ENCODE measurements at regions not wholly inside any gene's neighbourhood (a gene's known extent, or its start where the extent isn't known, plus 50 kb on each side); places are given as distances from the start of the nearest gene placed in this dataset.
"Not testable (repeated sequence)": the region's sequence is repeated elsewhere in the genome, so short reads cannot be mapped to it uniquely, and the experiment has no call there.

DNA sequence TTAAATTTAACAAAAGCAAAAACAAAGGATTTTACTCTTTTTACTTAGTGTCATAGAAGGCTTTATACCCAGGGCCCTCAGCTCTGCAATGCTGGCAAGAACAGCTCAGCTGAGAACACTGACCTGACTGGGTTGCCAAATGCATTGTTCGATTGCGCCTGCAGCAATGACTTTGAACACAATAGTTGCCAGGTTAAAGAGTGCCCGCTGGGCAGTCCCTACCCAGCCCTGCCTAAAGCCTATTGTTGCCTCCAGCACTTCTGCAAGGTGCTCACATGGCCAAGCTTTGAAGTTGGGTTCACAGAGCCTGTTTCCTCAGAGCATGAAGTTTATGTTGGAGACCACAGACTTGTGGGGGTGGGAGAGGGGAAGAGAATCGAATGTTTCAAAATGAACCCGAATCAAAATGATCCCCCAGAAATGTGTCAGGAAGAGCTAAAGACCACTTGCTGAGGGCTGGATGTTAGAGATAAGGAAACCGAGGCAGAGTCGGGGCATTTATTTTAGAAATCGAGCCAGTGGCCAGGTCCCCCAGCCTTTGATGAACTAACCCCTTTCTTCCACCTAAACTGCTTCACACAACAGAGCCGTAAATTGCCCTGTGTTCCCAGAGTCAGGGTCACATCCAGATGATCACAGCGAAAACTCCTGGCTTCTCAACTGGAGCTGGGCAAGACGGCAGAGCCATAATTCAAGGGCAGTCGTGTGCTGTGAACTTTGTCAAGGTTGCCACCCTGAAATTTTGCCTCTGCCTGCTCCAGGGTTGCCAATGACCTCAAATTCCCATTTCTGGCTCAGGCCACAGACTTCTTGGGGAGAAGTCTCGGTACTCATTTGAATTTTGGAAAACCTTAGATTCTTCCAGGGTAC is 55.0 kb downstream of the FOXA2 start:
- DNase-seq (ENCODE audit: low read depth in 2 of 3, low spot score in 1 of 3) = no peak

DNA sequence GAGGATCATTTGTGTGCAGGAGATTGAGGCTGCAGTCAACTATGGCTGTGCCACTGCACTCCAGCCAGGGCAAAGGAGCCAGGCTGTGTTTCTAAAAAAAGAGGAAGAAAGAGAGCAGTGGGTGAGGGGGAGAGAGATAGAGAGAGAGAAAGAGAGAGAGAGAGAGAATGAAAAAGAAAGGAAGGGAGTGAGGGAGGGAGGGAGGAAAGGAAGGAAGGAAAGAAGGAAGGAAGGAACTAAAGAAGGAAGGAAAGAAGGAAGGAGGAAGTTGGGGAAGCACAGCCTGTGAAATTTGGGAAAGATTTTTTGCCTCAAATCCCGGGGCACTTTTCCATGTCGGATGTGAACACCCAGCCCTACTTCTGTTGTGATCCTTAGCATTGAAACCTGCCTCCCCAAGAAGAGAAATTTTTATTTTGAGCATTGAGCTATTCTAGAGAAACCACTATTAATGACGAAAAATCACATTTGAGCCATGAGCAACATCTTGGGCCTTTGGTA is 57.8 kb downstream of the FOXA2 start:
- no peak for DNase-seq (ENCODE audit: low read depth in 2 of 3, low spot score in 1 of 3)

DNA sequence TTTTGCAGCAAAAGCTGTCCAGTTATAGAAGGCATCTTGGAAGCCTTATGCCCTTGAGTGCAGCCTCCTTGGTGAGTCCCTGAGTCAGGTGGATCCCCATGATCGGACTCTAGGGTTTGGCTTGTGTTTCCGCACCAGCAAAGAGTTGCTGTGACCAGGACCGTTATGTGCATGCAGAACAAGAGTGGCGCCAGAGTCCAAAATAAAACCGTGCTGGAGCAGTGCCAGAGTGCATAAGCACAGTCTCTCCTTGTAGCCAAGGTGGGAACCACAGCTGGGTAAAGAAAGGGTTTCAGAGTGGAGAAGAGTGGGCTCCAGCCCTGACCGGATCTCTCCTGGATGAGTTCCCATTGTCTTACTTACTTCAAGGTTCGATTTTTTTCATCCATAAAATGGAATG is 58.6 kb downstream of the FOXA2 start:
- no peak for DNase-seq (ENCODE audit: low read depth in 2 of 3, low spot score in 1 of 3)

DNA sequence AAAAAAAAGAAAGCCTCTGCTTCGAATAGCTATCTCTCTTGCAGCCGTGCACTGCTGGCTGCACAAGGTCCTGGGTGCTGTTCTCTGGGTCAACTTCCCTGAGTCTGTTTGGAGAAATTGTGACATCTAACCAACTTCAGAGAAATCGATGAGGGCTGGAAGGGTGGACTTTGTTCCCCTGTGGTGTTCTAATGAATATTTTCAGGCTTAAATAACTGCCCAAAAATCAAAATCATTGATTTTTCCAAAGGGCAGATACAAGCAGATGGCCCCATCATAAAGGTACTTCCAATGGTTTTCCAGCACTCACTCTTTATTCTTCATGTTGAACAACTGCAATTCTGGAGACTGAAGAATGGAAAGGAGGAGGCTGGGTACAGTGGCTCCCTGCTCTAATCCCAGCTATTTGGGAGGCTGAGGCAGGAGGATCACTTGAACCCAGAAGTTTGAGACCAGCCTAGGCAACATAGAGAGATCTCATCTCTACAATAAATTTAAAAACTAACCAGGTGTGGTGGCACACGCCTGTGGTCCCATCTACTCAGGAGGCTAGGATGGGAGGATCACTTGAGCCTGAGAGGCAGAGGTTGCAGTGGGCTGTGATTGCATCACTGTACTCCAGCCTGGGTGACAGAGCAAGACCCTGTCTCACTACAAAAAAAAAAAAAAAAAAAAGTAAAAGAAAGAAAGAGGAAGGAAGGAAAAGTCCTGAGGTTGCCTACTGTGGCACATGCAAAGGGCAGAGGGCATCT is 59.1 kb downstream of the FOXA2 start:
- DNase-seq (ENCODE audit: low read depth in 2 of 3, low spot score in 1 of 3) = no peak

DNA sequence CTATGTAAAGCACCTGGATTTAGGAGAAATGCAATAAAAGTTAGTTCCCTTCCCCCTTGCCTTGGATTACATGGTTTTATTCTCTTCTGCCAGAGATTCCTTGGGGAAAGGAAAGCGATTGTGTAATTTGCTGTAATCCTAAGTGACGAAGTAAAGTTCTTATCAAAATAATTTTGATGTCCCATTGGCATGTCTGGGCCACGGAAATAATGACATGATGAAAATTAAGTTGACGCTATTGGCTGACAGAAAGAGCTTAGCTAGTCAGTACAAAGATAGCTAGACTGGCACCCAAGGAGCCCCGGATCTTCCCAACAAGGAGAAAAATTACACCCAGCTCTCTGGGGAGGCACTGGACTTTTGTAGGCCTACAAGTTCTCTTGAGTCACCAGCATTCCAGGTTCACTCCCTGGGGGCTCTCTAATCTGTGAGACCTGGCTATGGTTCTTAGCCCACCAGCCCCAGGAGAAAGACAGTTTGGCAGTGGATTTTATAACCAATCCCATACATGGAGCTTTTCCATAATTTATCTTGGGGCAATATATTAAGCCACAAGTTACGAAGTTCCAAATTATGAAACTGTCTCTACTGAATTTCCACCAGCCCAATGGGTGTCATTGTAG is 59.9 kb downstream of the FOXA2 start:
- DNase-seq (ENCODE audit: low read depth in 2 of 3, low spot score in 1 of 3) = no peak

DNA sequence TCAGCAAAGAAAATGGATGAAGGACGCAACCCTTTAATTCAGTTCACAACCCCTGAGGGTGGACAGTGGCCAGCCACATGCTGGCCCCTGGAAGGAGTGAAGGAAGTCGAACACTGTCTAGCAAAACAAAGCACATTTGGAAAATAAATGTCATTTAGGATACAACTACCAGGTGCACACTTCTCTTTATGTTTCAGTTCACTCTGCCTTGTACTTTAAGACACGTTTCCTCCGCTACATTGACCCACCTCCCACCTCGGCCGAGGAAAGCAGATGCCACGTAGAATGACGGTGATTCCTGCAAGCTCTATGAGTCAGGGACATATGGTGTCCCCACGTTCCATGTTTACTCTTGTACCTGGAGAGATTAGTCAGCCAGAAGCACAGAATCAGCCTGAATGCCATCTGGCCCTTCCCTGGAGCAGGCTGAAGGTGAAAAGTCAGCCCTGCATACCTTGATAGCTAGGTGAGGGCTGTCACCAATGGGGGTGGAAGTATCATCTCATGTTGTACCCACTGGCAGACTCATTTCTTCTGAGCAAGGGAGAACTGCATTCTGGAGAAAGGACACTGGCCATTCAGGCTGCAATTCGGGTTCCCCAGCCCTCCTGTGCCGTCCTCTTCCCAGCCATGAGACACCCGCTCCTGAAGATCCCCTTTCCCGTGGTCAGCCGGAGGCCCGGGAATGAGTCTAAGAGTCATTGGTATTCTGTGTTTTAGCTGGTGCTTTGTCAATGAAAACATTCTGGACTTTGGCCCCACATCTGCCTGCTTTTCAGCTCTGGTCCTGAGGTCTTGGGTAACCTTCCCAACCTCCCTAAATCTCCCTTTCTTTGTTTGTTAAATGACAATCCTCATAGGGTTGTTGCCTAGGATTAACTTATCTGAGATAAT is 60.6 kb downstream of the FOXA2 start:
- no peak for DNase-seq (ENCODE audit: low read depth in 2 of 3, low spot score in 1 of 3)

DNA sequence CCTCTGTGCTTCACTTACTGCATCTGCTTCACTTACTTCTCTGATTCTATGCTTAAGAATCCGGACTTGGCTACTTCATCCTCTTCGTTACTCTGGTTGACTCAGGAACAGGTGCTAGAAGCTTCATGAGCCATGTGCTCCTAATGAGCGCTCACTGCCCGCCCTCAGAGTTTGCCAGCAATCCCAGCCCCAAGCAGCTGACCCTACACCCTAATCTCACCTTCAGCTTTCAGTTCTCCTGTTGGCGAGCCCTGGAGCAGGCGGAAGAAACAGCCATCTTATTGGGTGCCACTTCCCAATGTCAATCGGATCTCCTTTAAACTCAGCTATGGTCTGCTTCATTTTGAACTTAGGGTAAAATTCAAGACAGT is 61.3 kb downstream of the FOXA2 start:
- no peak for DNase-seq (ENCODE audit: low read depth in 2 of 3, low spot score in 1 of 3)

DNA sequence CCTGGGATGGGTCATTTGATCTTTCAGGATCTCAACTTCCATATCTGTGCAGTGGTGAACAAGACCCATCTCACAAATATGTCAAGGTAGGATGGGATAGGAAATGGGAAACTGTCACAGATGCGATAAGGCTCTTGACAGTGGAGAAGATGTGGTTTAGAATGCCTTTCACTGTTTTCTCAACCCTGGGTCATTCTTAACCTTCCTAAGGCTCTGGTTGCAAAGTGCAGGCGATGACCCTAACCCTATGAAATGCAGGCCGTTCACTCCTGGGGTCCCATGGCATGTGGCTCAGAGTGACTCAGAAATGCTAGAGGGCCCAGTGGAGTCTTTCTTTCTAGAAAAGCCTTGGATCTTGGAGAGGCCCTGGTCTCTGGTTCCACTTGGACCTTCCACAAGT is 61.7 kb downstream of the FOXA2 start:
- no peak for DNase-seq (ENCODE audit: low read depth in 2 of 3, low spot score in 1 of 3)

DNA sequence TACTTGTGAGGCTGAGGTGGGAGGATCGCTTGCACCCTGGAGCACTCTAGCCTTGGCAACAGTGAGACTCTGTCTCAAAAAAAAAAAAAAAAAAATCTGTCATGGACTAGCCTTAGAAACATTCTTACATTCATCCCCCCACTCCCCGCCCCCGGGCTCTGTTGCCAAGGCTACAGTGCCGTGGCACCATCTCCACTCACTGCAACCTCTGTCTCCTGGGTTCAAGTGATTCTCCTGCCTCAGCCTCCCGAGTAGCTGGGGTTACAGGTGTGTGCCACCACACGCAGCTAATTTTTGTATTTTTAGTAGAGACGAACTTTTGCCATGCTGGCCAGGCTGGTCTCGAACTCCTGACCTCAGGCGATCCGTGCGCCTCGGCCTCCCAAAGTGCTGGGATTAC is 62.4 kb downstream of the FOXA2 start:
- not testable (repeated sequence) for DNase-seq (ENCODE audit: low read depth in 2 of 3, low spot score in 1 of 3)

DNA sequence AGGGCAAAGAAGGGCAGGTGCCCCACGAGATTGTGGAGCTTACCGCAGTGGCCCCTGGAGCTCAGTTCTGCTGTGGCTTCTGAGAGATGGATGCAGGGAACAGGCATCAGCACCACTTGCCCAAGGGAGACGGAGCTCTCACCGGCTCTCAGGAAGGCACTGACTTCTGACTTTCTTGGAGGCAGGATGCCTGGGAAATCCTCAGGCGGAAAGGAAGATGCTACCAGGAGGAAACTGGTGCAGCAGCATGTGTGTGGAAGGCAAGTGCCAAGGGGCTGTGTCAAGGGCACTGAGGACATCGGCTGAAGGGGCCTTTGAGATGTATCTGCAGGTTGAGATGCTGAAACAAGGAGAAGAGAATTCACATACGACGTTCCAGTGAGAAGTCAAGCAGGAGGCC is 64.0 kb downstream of the FOXA2 start:
- DNase-seq (ENCODE audit: low read depth in 2 of 3, low spot score in 1 of 3) = no peak

DNA sequence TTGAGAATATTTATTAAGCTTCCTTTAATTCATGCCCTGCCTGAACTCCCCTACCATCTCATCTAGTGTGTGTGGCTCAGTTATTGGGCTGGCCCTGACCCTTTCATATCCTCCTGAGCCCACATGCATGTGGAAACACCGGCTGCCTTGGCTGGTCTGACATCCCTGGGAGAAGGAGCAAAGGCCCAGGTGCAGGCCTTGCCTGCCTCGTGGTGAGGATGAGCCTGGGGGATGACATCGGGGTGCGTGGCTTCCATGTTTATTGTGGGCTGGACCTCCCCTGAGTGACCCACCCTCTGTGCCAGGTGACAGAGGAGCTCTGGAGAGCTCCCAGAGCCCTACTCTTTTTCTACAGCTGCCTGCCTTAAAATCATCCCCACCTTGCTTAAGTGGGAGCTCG is 69.1 kb downstream of the FOXA2 start:
- DNase-seq (ENCODE audit: low read depth in 2 of 3, low spot score in 1 of 3) = no peak

DNA sequence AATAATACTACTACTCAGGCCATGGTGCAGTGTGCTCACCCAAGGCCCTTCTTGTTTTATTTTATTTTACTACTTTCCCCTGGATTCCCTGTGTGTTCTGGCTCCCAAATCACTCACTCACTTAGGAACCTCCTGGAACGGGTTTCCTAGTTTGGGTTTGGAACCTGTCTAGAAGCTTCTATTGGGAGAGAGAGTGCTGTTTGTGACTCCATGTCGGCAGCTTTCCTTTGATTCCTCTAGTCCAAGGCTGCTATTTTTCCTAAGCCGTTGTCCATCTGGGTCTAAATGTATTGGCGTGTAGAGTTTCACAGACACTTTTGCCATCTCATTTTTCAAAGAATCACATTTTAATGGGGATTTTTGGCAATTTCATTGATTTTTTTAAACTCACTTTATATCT is 70.8 kb downstream of the FOXA2 start:
- no peak for DNase-seq (ENCODE audit: low read depth in 2 of 3, low spot score in 1 of 3)

DNA sequence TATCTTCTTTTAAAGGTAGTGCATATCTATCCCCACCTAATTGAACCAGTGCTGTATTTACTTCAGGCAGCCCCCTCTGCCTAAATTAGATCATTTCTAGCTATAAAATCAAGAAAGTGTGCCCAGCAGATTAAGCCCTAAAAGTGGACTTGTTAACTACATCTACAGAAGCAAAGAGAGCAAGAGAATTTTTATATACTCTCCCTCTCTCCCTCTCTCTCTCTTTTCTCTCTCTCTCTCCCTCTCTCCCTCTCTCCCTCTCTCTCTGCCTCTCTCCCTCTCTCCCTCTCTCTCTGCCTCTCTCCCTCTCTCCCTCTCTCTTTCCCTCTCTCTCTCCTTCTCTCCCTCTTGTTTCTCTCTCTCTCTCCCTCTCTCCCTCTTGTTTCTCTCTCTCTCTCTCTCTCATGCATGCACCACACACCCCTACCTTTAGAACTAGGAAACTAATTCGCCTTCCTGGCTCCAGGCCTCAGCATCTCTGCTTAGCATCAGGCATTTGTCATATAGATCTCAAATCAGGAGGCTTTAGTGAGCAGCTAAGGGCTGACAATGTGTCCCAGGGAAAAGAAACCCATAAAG is 71.4 kb downstream of the FOXA2 start:
- no peak for DNase-seq (ENCODE audit: low read depth in 2 of 3, low spot score in 1 of 3)

DNA sequence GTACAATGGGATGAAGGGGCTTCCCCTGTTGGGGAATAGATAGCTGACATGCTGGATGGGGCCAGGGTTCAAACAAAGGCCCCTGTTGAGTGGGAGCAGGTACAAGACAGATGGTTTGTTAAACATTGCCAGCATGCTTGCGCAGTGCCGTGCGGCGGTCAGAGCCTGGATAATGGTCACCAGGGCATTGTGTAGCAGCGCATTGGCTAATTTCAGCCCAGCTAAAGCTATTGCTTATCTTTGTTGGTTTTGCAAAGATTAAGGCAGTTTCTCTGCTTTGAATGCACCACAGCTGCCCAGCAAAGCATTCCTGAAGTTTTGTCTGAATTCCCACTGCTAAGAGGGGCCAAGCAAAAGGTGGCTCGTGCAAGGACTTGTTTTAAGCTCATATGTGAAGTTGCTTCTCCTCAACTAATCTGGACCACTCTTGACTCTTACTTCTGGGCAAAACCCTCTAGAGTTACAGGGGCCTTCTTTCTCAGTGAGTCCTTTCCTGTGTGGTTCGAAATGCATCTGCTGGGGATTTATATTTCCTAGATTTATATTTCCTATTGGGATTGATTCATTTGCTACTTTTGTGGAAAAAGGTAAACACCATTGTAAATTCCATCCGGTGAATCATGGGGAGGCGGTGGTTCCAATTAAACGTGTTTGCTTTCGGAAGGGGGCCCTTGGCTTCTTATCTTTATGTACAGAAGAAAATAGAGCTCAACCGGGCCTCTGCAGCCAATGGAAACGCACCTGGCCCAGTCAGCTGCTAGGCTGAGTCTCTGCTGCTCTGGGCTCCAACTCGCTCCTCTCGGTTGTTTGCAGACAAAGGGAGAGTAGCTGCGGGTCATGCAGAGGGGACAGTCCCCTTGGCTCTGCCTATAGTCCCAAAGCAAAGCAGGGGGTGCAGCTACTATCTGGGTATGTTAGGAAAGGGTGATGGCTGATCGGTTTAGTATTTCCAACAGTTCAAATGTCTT is 72.1 kb downstream of the FOXA2 start:
- DNase-seq (ENCODE audit: low read depth in 2 of 3, low spot score in 1 of 3) = no peak

DNA sequence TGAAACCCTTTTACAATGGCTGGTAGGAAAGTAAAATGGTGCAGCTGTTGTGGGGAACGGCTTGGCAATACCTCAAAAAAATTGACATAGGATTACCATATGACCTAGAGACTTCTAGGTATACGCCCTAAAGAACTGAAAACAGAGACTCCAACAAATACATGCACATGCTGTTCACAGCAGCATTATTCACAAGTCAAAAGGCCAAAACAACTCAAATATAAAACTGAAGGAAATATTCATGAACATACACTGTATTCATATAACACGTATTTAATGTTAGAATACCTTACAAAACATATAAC is 74.6 kb downstream of the FOXA2 start:
- DNase-seq (ENCODE audit: low read depth in 2 of 3, low spot score in 1 of 3) = no peak

DNA sequence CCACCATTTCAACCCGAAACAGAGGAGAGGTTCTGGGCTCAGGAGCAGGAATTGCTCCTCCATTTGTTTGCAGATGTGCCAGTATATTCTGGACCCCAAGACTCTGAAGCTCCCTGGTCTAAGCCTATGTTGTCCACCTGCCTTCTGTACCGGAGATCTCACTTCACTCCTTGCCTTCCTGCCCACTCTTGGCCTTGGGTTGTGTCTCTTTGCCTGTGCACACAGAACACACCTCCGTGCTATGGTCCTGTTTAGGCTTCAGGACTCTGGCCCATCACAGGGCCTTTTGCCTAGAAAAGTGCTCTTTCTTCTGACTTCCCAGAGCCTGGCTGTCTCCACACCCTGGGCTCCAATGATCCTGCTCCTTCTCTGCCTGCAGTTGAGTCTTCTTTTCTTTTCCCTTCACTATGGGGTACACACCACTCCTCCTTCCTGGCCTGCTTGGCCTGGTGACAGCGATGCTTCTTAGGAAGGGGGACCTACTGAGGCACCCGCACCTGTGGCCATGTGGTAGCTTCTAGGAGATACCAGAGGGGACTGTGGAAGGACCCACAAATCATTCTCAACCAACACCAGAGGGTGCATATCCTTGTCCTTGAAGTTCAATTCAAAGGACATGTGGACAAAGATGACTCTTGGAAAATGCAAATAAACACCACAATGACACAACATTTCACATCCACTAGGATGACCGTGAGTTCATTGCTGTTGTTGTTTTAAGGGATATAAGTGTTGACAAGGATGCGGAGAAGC is 75.1 kb downstream of the FOXA2 start:
- DNase-seq (ENCODE audit: low read depth in 2 of 3, low spot score in 1 of 3) = no peak

DNA sequence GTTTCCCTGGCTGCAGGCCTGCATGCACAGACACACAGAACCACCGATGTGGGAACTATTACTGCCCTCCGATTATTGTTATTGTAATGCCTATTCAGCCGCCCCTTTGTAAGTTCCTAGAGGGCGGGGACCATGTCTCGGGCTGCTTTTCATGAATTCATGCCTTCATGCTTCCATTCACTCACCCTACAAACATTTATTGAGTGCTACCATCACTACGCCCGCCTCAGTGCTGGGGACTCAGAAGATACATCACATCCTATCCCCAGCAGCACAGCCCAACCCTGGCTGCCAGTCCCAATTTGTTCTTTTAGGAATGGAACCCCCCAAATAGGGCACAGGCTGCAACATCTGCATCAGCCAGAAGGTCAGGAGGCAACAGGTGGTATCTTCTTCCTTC is 75.9 kb downstream of the FOXA2 start:
- no peak for DNase-seq (ENCODE audit: low read depth in 2 of 3, low spot score in 1 of 3)

DNA sequence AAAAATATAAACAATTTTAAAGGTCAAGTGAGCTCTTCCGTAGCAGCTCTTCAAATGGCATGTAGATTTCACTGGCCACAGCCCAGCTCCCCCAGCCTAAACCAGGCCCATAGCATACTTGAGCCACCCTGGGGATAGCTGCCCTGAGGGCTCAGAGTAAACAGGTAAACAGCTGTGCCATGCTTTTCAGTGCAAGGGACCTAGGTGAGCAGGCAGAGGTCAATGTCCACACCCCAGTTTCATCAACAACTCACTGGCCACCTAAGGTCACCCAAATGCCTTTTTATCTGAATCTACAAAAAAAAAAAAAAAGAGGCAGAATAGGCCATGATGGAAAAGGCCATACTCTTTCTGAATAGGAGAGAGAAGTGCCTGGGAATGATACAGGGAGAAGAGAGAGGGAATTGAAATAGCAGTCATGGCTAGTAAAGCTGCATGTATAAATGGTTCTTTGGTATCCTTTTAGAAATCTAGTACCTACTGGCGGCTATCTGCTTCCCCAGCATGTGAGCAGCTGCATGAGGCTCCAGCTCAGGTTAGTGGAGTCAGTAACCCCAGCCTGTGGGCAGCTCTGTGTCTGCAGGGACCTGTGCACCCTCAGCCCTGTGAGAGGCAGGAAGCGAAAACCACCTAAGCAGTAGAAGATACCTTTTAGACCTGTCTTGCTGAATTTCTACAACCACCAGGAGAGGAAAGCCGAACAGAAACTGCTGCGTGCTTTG is 77.0 kb downstream of the FOXA2 start:
- DNase-seq (ENCODE audit: low read depth in 2 of 3, low spot score in 1 of 3) = no peak

All from stimulated activated CD4-positive, alpha-beta T cell treated with anti-CD3 and anti-CD28 coated beads, Interleukin-12 subunit alpha, Interleukin-12 subunit beta, amount 100 ng/mL, for 48 hours (primary cell).